B cell (primary cell): ENCODE measurements at regions not wholly inside any gene's neighbourhood (a gene's known extent, or its start where the extent isn't known, plus 50 kb on each side); places are given as distances from the start of the nearest gene placed in this dataset.

Source experiments
- ATAC-seq: fragments of 200-7000 bp; cut with Tn5 transposase; one replicate; pipeline ENCODE4 v1.10.0; 2021; ENCODE audit warnings: low read depth, mild to moderate bottlenecking, moderate number of reproducible peaks, moderate library complexity
- CTCF ChIA-PET: fragments of 350-600 bp; sonication (Branson Sonifier 250); formaldehyde crosslinking; loops from one replicate; lab custom pipeline; 2021; ENCODE audit warnings: antibody characterized with exemption, inconsistent platforms; lab: Charles Lee
- POLR2A ChIA-PET: fragments of 350-600 bp; sonication (Branson Sonifier 250); formaldehyde crosslinking; loops from one replicate; lab custom pipeline; 2021; ENCODE audit warnings: antibody characterized with exemption; lab: Charles Lee
- DNase-seq: peaks from one replicate; pipeline ENCODE4 v3.0.0; 2013
- H2AFZ ChIP-seq: 2 replicates; pipeline ENCODE4 v1.6.1; 2012; ENCODE audit warnings: mild to moderate bottlenecking, low read depth, low read length; ENCODE audit not compliant: insufficient read depth, poor library complexity, severe bottlenecking
- H3K27ac ChIP-seq, 2 donors: 1 replicate in 1 of 2; 2 replicates in 1 of 2; pipeline ENCODE4 v1.5.1; 2012 to 2013; ENCODE audit warnings: low read length in 2 of 2, mild to moderate bottlenecking in 2 of 2, moderate library complexity in 1 of 2
- H3K27me3 ChIP-seq, 4 experiments: fragments of 200-600 bp in 1 of 4; sonication (generic) in 1 of 4; replicated peaks in 1 of 4; 1 replicate in 2 of 4; 2 replicates in 2 of 4; pipeline versions ENCODE4 v1.6.1 to v1.7.0; 2013 to 2016; ENCODE audit warnings: low read length in 3 of 4, mild to moderate bottlenecking in 2 of 4, mixed read lengths in 1 of 4, moderate library complexity in 1 of 4; ENCODE audit not compliant: insufficient read depth in 4 of 4, control insufficient read depth in 3 of 4; ENCODE audit errors: control extremely low read depth in 1 of 4
- H3K36me3 ChIP-seq, 2 experiments: replicated peaks in 1 of 2; 1 replicate in 1 of 2; 2 replicates in 1 of 2; pipeline versions ENCODE4 v1.6.1 to v1.7.1; 2013; ENCODE audit warnings: low read length in 1 of 2; ENCODE audit not compliant: insufficient read depth in 2 of 2, control insufficient read depth in 1 of 2; ENCODE audit errors: control extremely low read depth in 1 of 2, extremely low read depth in 1 of 2
- H3K4me1 ChIP-seq, 2 donors: fragments of 200-600 bp in 1 of 2; sonication (generic) in 1 of 2; 1 replicate in 1 of 2; 2 replicates in 1 of 2; pipeline versions ENCODE4 v1.5.1 to v1.6.1; 2013 to 2017; ENCODE audit warnings: low read length in 2 of 2; ENCODE audit not compliant: control insufficient read depth in 2 of 2, insufficient read depth in 2 of 2
- H3K4me2 ChIP-seq: replicated peaks from 2 replicates; pipeline ENCODE3; 2012; ENCODE audit warnings: mild to moderate bottlenecking, low read depth, low read length; ENCODE audit not compliant: poor library complexity, severe bottlenecking
- H3K4me3 ChIP-seq, 5 experiments: fragments of 200-600 bp in 1 of 5; sonication (generic) in 1 of 5; 1 replicate in 3 of 5; 2 replicates in 2 of 5; pipeline versions ENCODE4 v1.5.1 to v1.7.0; 2011 to 2016; ENCODE audit warnings: low read length in 4 of 5, mild to moderate bottlenecking in 4 of 5, low read depth in 2 of 5, control low read depth in 1 of 5, moderate library complexity in 1 of 5; ENCODE audit not compliant: insufficient read depth in 1 of 5; ENCODE audit errors: control extremely low read depth in 1 of 5, extremely low read depth in 1 of 5
- H3K79me2 ChIP-seq: fragments of 200-600 bp; sonication (generic); one replicate; pipeline ENCODE4 v1.6.0; 2016; ENCODE audit warnings: low read length; ENCODE audit not compliant: control insufficient read depth, insufficient read depth
- H3K9ac ChIP-seq: fragments of 200-600 bp; sonication (generic); 2 replicates; pipeline ENCODE4 v1.6.1; 2017; ENCODE audit warnings: mild to moderate bottlenecking, low read length, moderate library complexity
- H3K9me3 ChIP-seq, 3 donors: one replicate each; pipeline versions ENCODE4 v1.6.1 to v1.7.1; 2013; ENCODE audit warnings: low read length in 2 of 3; ENCODE audit not compliant: control insufficient read depth in 2 of 3, insufficient read depth in 1 of 3; ENCODE audit errors: control extremely low read depth in 1 of 3
- H4K20me1 ChIP-seq: 2 replicates; pipeline ENCODE4 v1.6.0; 2012; ENCODE audit warnings: mild to moderate bottlenecking, low read length; ENCODE audit not compliant: insufficient read depth, control insufficient read depth, poor library complexity, severe bottlenecking
- H3K27ac Mint-ChIP-seq: one replicate; pipeline ENCODE4 v1.8.0; 2021; ENCODE audit warnings: mixed read lengths
- H3K27me3 Mint-ChIP-seq: one replicate; pipeline ENCODE4 v1.8.0; 2021; ENCODE audit warnings: mixed read lengths
- H3K4me1 Mint-ChIP-seq: one replicate; pipeline ENCODE4 v1.8.0; 2021; ENCODE audit warnings: mixed read lengths
- H3K4me3 Mint-ChIP-seq: one replicate; pipeline ENCODE4 v1.8.0; 2021; ENCODE audit warnings: mixed read lengths
- H3K9me3 Mint-ChIP-seq: one replicate; pipeline ENCODE4 v1.8.0; 2022; ENCODE audit warnings: mixed read lengths; ENCODE audit not compliant: insufficient read depth
- EZH2 ChIP-seq: IDR thresholded peaks from 2 replicates; pipeline ENCODE4 v1.6.1; 2012; ENCODE audit warnings: borderline replicate concordance, low read depth, mild to moderate bottlenecking, moderate library complexity, low read length; ENCODE audit not compliant: insufficient read depth, poor library complexity, severe bottlenecking
- WGBS: methylation state at CpG from one replicate; pipeline ENCODE4 v1.1.5; 2013; ENCODE audit warnings: missing lambda C conversion rate; ENCODE audit not compliant: insufficient coverage; 5-methylcytosine and 5-hydroxymethylcytosine counted together
- intact Hi-C: fragments of 100-400 bp; cut with micrococcal nuclease; formaldehyde crosslinking; loops from one replicate; pipeline ENCODE4 v1.10.0; 2022
- TF ChIP-seq, protein P1 (sequence below): fragments of 200-600 bp; IDR thresholded peaks from one replicate; pipeline ENCODE4 v1.8.0; 2022; ENCODE audit warnings: antibody characterized with exemption, mild to moderate bottlenecking

DNA sequence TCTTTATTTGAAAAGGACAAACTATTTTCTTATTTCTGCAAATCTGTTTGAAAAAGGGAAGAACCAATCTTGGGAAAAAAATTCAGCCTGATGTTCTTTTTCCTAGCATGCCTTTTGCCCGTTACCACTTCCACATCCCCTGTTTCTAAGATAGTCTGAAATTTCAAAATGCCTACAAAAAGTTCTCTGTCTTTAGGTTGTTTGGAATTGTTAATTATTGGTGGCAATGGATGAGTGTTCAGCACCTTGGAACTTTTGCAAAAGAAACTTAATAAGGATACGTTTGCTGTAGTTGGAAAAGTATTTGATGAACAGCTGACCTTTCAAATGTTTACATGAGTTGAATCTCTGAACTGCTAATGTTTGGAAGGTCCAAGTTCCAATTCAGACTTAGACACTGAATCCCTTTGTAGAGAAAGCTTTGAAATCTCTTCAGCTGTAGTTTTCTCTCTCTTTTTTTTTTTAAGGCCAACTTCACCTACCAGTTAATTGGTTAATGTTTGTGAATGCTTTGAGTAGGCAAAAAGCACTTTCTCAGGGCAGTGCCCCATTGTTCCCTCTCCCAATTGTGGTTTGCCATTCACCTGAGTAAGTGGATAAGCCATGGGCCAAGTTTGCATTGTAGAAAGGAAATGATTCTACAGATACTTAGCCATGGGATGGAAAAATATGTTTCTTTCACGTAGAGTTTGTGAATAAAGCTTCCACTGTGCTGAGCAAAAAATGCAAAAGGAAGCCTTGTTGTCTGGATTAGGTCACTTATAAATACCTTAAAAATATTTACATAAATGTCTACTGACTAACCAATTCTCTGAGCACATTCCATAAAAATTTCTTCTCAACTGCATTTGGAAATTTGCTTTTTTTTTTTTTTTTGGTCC, 156.4 kb upstream of the ELL2 start:
- CTCF ChIA-PET = no interaction called here
- H4K20me1 ChIP-seq = no peaks in the 10 kb centered on the region
- Mint-ChIP-seq H3K27ac (no peak overlapping the region), H3K27me3 (peaks cover 13% of the 10 kb centered on the region), H3K9me3 (no peaks in the 10 kb centered on the region), H3K4me3 (no peak overlapping the region), H3K4me1 (no peaks in the 10 kb centered on the region)
- no peak for TF ChIP-seq EZH2
- TF ChIP-seq, protein P1, sequence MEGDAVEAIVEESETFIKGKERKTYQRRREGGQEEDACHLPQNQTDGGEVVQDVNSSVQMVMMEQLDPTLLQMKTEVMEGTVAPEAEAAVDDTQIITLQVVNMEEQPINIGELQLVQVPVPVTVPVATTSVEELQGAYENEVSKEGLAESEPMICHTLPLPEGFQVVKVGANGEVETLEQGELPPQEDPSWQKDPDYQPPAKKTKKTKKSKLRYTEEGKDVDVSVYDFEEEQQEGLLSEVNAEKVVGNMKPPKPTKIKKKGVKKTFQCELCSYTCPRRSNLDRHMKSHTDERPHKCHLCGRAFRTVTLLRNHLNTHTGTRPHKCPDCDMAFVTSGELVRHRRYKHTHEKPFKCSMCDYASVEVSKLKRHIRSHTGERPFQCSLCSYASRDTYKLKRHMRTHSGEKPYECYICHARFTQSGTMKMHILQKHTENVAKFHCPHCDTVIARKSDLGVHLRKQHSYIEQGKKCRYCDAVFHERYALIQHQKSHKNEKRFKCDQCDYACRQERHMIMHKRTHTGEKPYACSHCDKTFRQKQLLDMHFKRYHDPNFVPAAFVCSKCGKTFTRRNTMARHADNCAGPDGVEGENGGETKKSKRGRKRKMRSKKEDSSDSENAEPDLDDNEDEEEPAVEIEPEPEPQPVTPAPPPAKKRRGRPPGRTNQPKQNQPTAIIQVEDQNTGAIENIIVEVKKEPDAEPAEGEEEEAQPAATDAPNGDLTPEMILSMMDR = no peak
- H3K9me3 ChIP-seq = no peaks in the 10 kb centered on the region
- no peaks in the 10 kb centered on the region for H3K27me3 ChIP-seq
- no peak overlapping the region for H3K4me3 ChIP-seq
- H3K9ac ChIP-seq = no peak overlapping the region
- 100% methylated on average over 1 of the region's 3 CpGs for WGBS
- no peak for ATAC-seq
- POLR2A ChIA-PET = no interaction called here
- H3K36me3 ChIP-seq = no peaks in the 10 kb centered on the region
- no peaks in the 10 kb centered on the region for H3K4me1 ChIP-seq
- no peaks in the 10 kb centered on the region for H3K79me2 ChIP-seq
- intact Hi-C loops = no loop called here
- no peak overlapping the region for H3K27ac ChIP-seq
- H3K4me2 ChIP-seq = no peak overlapping the region
- DNase-seq = no peak
- no peak overlapping the region for H2AFZ ChIP-seq

DNA sequence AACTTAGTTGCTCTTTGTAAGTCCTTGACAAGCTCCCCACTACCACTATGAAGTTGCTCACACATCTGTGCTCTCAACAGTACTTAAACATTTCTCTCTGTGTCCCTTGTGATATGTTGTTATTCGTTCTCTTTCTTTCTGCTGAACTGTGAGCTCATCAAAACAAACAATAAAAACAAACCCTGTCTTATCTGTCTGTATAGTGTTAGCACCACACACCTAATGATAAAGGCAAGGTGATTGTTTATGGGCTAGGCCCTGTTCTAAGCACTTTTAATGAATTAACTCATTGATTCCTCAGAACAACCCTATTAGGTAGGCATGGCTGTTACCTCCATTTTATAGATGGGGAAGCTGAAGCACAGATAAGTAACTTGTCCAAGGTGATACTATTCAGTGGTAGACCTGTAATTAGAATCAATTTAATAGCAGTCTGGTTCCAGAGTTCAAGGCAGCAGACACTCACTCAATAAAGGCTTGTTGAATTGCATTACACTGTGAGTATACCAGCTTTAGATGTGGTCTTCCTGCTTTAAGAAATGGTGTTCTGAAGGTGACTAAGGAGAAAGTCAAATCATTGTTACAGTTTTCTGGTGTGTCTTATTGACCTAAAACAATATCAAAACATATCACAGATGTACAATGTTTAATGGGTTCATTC, 153.6 kb upstream of the ELL2 start:
- no peak overlapping the region for H3K27ac Mint-ChIP-seq
- Histone ChIP-seq H3K4me2 (no peak overlapping the region), H3K4me3 (no peak overlapping the region), H3K9ac (no peak overlapping the region), H3K79me2 (no peaks in the 10 kb centered on the region), H2AFZ (no peak overlapping the region), H3K27ac (no peak overlapping the region), H3K27me3 (no peaks in the 10 kb centered on the region), H4K20me1 (no peaks in the 10 kb centered on the region), H3K9me3 (no peaks in the 10 kb centered on the region), H3K4me1 (no peaks in the 10 kb centered on the region), H3K36me3 (no peaks in the 10 kb centered on the region)
- ChIA-PET POLR2A (no interaction called here), CTCF (no interaction called here)
- no peaks in the 10 kb centered on the region for H3K4me1 Mint-ChIP-seq
- WGBS = no CpG with 5 or more reads among the region's 1 CpG
- H3K4me3 Mint-ChIP-seq = no peak overlapping the region
- H3K27me3 Mint-ChIP-seq = peaks cover 11% of the 10 kb centered on the region
- TF ChIP-seq, protein P1 = no peak
- TF ChIP-seq EZH2 = no peak
- no peak for ATAC-seq
- intact Hi-C loops = no loop called here
- H3K9me3 Mint-ChIP-seq = no peaks in the 10 kb centered on the region
- no peak for DNase-seq
